KG1 (cell line): ENCODE measurements at regions not wholly inside any gene's neighbourhood (a gene's known extent, or its start where the extent isn't known, plus 50 kb on each side); places are given as distances from the start of the nearest gene placed in this dataset.

Experiments used
- DNase-seq: peaks from one replicate; lab custom pipeline; 2025; lab: John Stamatoyannopoulos, UW

GRCh38 chr18:70457788-70458187 is 168.9 kb downstream of the SOCS6 start:
- no peak for DNase-seq

GRCh38 chr18:70457223-70457622 is 168.4 kb downstream of the SOCS6 start:
- DNase-seq = no peak

GRCh38 chr18:70456376-70456775 is 167.5 kb downstream of the SOCS6 start:
- no peak for DNase-seq

GRCh38 chr18:70455731-70456130 is 166.9 kb downstream of the SOCS6 start:
- no peak for DNase-seq

DNA sequence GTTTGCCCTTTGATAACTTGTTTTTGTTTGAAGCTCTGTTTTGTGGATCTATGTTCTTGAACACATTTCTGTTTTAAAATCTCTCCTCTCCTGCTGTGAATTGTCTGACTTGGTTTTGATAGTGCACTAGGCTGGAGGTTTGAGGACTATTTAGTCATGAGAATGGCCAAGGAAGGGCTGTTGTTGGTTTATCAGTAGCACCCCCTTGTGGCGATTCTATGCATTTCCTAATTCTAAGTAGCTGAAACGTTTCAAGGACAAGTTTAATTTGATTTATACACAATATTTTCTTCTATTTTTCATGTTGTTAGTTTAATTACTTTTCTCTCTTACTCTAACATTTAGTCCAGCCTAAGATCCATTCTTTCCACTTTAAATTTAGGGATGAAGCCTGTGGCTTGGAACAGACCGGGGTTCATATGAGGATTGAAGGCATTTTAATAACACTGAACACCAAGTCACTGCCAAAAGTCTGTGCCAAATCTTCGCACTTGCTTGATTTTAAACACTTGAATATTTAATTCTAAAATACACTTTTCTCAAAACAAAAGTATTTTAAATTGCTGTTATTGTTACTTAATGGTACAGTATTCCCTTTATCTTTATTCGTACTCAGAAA is 166.0 kb downstream of the SOCS6 start:
- peak; percentile 68 for DNase-seq

DNA sequence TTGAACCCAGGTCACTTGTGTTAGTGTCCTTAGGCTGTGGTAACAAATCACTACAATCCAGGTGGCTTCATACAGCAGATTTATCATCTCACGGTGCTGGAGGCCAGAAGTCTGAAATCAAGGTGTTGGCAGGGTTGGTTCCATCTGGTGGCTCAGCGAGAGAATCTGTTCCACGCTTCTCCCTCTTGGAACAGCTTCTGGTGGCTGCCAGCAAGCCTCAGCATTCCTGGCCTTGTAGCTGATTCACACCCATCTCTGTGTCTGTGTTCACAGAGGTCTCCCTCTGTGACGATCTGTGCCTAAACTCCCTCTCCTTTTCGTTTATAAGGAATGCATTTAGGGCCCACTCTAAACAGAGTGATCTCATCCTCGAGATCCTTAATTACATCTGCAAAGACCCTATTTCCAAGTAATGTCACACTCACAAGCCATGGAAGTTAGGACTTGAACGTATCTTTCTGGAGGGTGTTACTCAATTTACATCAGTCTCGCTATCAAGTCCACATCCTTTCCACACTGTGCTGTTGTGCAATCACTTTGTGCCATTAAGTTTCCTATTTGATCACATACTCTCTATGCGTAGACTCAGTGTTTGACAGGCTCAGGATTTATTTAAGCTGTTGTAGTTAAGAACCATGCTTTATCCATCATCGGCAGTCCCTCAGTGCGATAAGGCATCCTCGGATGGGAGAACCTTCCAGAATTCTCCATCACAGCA is 164.4 kb downstream of the SOCS6 start:
- DNase-seq = no peak

DNA sequence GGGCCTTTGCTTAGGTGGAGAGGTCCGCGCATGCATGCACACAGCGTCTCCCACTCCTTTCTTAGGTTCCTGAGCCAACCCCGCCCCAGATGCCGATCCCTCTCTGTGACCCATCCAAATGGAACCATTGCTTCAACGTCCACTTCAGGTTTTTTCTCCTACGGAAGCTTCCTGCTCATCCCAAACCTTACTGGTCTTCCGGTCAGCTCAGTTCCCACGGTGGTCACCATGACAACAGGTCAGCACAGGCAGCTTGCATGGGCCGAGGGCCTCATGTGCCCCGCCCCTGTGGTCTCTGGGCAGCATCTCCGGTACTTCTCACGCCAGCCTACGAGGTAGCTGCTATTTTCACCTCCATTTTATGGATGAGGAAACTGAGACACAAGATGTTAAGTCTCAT is 163.7 kb downstream of the SOCS6 start:
- DNase-seq = no peak

- no peak for DNase-seq
Measured at GRCh38 chr18:70450426-70451253, 161.8 kb downstream of the SOCS6 start.

- DNase-seq = no peak
Measured at GRCh38 chr18:70448588-70448987, 159.7 kb downstream of the SOCS6 start.

- DNase-seq = no peak
Measured at GRCh38 chr18:70446063-70446462, 157.2 kb downstream of the SOCS6 start.

DNA sequence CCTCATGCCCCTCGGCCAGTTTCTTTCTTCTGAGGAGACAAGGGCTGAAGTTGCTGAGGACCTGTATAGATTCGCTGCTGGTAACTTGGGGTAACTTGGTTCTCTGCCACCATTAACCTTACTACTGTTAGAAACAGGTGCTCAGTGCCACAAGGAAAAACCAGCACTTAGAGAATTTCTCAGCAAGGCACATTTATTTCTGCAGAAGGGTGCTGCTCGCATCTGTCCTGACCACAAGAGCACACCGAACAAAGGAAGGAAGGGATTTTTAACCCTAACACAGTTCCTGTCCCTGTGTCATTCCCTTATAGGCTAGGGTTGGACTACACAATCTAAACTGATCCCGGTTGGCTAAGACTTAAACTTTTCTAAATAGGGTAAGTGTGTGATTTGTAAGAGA is 154.1 kb downstream of the SOCS6 start:
- no peak for DNase-seq

- DNase-seq = no peak
Measured at GRCh38 chr18:70432804-70433400, 144.1 kb downstream of the SOCS6 start.

- DNase-seq = no peak
Measured at GRCh38 chr18:70431203-70431624, 142.4 kb downstream of the SOCS6 start.

DNA sequence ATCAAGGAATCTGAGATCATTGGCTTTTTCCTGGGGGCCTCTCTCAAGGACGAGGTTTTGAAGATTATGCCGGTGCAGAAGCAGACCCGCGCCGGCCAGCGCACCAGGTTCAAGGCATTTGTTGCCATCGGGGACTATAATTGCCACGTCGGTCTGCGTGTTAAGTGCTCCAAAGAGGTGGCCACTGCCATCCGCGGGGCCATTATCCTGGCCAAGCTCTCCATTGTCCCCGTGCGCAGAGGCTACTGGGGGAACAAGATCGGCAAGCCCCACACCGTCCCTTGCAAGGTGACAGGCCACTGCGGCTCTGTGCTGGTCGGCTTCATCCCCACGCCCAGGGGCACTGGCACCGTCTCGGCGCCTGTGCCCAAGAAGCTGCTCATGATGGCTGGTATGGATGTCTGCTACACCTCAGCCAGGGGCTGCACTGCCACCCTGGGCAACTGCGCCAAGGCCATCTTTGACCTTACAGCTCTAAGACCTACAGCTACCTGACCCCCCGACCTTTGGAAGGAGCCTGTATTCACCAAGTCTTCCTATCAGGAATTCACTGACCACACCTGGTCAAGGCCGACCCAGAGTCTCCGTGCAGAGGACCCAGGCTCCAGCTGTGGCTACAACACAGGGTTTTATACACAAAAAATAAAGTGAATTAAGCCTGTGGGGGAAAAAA is 141.8 kb downstream of the SOCS6 start:
- no peak for DNase-seq

- no peak for DNase-seq
Measured at GRCh38 chr18:70429847-70430500, 141.1 kb downstream of the SOCS6 start.

- DNase-seq = no peak
Measured at GRCh38 chr18:70428439-70428838, 139.6 kb downstream of the SOCS6 start.

DNA sequence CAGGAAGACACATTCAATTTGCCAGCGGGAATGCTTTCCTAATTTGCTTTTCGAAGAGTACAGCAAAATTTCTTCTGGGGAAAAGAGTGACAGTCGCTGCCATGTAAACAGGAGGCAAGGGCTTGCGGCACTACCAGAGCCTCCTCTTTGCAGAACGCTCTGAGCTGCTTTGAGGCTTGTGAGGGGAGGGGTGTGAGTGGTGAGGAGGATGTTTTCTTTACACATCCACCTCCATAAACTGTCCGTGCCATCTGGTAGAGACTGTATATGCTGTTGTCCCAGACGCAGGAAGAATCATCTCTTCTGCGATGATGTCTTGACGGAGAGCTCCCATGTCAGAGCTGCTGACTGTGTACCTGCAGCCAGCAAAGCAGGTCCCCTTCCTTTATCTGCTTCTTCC is 138.0 kb downstream of the SOCS6 start:
- DNase-seq = no peak

DNA sequence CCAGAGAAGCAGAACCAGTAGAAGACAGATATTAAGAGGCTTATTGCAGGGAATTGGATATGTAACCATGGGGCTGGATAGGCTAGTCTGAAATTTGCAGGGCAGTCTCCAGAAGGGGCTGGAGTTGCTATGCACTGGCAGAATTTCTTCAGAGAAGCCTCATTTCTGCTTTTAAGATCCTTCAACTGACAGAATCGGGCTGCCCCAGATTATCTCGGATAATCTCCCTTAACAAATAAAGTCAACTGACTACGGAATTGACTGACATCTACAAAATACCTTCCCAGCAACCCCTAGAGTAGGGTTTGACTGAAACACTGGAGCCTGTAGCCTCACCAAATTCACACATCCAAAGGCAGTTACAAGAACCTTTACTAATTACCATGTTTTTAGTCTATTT is 136.4 kb downstream of the SOCS6 start:
- no peak for DNase-seq

DNA sequence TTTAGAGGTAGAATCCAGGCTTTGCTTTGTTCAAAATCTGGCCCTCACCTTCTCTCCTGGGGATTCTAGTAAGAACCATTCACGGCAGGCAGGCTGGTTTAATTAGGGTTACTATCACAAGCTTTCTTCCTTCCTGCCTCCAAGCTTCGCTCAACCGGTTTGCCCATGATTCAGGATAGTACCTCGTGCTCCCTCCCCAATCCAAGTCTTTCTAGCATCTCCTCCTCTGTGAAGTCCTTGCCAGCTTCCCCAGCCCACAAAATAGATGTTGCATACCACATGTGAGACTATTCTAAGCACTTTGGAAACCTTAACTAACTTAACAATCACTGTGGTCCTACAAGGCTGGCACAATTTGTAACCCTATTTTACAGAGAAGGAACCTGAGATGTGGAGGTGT is 135.1 kb downstream of the SOCS6 start:
- no peak for DNase-seq

GRCh38 chr18:70423120-70423519 is 134.3 kb downstream of the SOCS6 start:
- DNase-seq = no peak

GRCh38 chr18:70422391-70422965 is 133.6 kb downstream of the SOCS6 start:
- no peak for DNase-seq
